ENCODE measurements at regions not wholly inside any gene's neighbourhood (a gene's known extent, or its start where the extent isn't known, plus 50 kb on each side); places are given as distances from the start of the nearest gene placed in this dataset.

DNA sequence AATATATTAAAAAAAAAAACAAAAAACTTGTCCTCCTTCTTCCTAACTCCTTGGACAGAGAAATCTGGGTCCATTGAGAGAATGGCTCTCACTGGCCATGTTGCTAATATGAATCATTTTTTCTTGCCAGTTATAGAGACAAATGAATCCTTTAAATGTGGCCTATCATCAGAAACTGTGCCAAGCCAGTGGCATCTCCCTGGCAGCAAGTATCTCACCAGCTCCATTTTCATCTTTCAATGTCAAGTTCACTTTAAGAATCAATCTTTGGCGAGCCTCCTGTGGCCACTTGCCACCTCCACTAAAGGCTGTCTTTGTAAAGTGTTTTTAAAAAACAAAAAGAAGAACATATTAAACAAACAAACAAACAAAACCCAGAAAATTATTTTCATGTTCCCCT lies 202.5 kb downstream of the TUSC7 start:
- Histone ChIP-seq H3K27ac (no peak overlapping the region), H3K4me3 (no peak overlapping the region), H3K9me3 (no peaks in the 10 kb centered on the region), H3K4me1 (no peaks in the 10 kb centered on the region), H3K36me3 (no peaks in the 10 kb centered on the region), H3K27me3 (replicated peaks in 1 of 7) (no peaks in the 10 kb centered on the region)
- TF ChIP-seq POLR2AphosphoS5 (IDR thresholded peaks at IDR 0.05) (no peak), POLR2A (IDR thresholded peaks at IDR 0.05) (no peak)
- TF ChIP-seq, protein P1, sequence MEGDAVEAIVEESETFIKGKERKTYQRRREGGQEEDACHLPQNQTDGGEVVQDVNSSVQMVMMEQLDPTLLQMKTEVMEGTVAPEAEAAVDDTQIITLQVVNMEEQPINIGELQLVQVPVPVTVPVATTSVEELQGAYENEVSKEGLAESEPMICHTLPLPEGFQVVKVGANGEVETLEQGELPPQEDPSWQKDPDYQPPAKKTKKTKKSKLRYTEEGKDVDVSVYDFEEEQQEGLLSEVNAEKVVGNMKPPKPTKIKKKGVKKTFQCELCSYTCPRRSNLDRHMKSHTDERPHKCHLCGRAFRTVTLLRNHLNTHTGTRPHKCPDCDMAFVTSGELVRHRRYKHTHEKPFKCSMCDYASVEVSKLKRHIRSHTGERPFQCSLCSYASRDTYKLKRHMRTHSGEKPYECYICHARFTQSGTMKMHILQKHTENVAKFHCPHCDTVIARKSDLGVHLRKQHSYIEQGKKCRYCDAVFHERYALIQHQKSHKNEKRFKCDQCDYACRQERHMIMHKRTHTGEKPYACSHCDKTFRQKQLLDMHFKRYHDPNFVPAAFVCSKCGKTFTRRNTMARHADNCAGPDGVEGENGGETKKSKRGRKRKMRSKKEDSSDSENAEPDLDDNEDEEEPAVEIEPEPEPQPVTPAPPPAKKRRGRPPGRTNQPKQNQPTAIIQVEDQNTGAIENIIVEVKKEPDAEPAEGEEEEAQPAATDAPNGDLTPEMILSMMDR (IDR thresholded peaks at IDR 0.05 in 8 of 11, conservative IDR thresholded peaks at IDR 0.05 in 3 of 11): no peak
- no peak for DNase-seq
- WGBS, 5 donors: 77 to 95% (median 89%) methylated on average over 1 of the region's 1 CpG
- intact Hi-C loops (cut with DNase I; ENCODE audit: low total_unique reads): no loop called here

DNA sequence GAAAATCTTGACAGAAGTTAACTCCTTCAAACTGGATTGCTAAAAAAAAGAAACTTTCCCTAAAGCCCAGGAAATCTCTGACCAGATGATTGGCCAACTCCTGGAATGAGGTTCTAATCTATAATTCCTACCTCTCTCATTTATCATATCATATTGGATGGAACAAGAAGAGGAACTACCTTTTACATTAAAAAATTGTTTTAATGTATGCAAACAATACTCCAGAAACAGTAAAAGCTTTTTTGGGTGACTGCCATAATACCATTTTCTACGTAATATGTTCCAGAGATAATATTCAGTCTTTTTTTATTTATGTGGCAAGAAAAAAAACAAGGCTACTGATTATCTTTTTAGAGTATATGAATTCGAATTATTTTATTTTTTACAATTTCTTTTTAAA lies 204.4 kb downstream of the TUSC7 start:
- no peaks in the 10 kb centered on the region for H3K4me1 ChIP-seq
- no peak overlapping the region for H3K4me3 ChIP-seq
- H3K27me3 ChIP-seq (replicated peaks in 1 of 7): no peaks in the 10 kb centered on the region
- 66 to 73% (median 67%) methylated on average over 2 of the region's 2 CpGs for WGBS, 5 donors
- H3K36me3 ChIP-seq: no peaks in the 10 kb centered on the region
- intact Hi-C loops (cut with DNase I; ENCODE audit: low total_unique reads): no loop called here
- no peak for DNase-seq
- TF ChIP-seq POLR2AphosphoS5 (IDR thresholded peaks at IDR 0.05) (no peak), POLR2A (IDR thresholded peaks at IDR 0.05) (no peak)
- TF ChIP-seq, protein P1 (IDR thresholded peaks at IDR 0.05 in 8 of 11, conservative IDR thresholded peaks at IDR 0.05 in 3 of 11): no peak
- H3K27ac ChIP-seq: no peak overlapping the region
- no peaks in the 10 kb centered on the region for H3K9me3 ChIP-seq

DNA sequence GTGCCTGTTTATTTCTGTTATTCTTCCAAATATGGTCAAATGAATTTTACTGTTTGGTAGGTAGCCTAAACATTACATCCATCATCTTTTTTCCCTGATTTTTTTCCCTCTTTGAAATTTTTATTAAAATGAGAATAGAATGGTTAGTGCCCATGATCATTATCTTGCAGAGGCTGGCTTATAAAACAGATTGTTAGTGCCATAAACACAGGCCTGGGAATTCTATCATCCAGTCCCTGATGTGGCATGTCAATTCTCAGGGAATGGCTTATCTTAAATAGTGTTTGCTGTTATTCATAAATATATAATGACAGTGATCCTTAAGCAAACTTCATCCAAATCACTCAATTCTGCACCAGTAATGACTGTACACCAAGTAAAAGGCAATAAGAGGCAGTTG lies 207.3 kb downstream of the TUSC7 start:
- Histone ChIP-seq H3K4me1 (no peaks in the 10 kb centered on the region), H3K27me3 (replicated peaks in 1 of 7) (no peaks in the 10 kb centered on the region), H3K27ac (no peak overlapping the region), H3K36me3 (no peaks in the 10 kb centered on the region), H3K4me3 (no peak overlapping the region), H3K9me3 (no peaks in the 10 kb centered on the region)
- intact Hi-C loops (cut with DNase I; ENCODE audit: low total_unique reads): no loop called here
- no peak for DNase-seq
- no peak for TF ChIP-seq POLR2A (IDR thresholded peaks at IDR 0.05)
- TF ChIP-seq, protein P1 (IDR thresholded peaks at IDR 0.05 in 8 of 11, conservative IDR thresholded peaks at IDR 0.05 in 3 of 11): no peak
- no peak for TF ChIP-seq POLR2AphosphoS5 (IDR thresholded peaks at IDR 0.05)

DNA sequence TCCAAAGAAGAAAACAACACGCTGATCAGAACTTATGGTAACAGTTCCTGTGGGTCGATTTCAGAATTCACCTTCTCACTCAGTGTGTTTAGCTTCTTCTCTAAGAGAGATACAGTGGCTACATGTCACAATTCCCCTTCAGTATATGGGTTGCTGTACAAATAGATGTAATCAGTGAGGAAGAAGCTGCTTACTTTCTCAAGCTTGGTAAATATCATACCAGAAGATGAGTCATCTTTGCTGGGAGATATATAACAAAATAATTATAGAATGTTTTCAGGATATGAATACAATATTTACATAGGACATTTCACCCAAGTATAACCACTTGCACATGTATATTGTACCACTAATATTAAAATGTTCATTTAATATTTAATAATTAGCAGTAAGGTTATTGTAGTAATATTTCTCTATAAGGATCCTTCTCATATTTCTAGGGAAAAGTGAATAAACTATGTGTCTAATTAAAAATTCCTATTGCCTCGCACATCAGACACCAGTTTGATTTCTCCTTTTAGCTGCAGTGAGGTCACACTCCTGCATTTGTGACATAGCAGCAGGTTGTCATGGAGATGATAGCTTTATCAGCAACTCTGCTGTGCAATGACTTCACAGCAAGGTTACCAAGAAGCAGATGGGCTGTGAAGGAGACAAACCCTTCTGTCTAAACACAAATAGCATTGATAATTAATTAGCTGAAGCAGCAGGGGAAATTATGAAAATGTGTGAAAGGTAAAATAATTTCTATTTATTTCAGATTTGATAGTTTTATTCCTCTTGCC lies 211.4 kb downstream of the TUSC7 start:
- no peak for DNase-seq
- WGBS, 5 donors: 67 to 88% (median 77%) methylated on average over 3 of the region's 3 CpGs
- Histone ChIP-seq H3K27ac (no peak overlapping the region), H3K36me3 (no peaks in the 10 kb centered on the region), H3K9me3 (peaks cover 0 to 30% (median 22%) of the 10 kb centered on the region in 8 donors), H3K4me3 (no peak overlapping the region), H3K4me1 (no peaks in the 10 kb centered on the region), H3K27me3 (replicated peaks in 1 of 7) (no peaks in the 10 kb centered on the region)
- TF ChIP-seq POLR2AphosphoS5 (IDR thresholded peaks at IDR 0.05) (no peak), POLR2A (IDR thresholded peaks at IDR 0.05) (no peak)
- TF ChIP-seq, protein P1 (IDR thresholded peaks at IDR 0.05 in 8 of 11, conservative IDR thresholded peaks at IDR 0.05 in 3 of 11): no peak
- intact Hi-C loops (cut with DNase I; ENCODE audit: low total_unique reads): no loop called here

All from spleen (tissue), 11 donors.